GM21360 (cell line): ENCODE measurements at regions not wholly inside any gene's neighbourhood (a gene's known extent, or its start where the extent isn't known, plus 50 kb on each side); places are given as distances from the start of the nearest gene placed in this dataset.
"Not testable (repeated sequence)": the region's sequence is repeated elsewhere in the genome, so short reads cannot be mapped to it uniquely, and the experiment has no call there.

ENCODE experiments used
- ATAC-seq: cut with Tn5 transposase; IDR thresholded peaks from one replicate; pipeline ENCODE4 v1.9.1; 2021; ENCODE audit warnings: mild to moderate bottlenecking, moderate library complexity; ENCODE audit not compliant: unreplicated experiment

DNA sequence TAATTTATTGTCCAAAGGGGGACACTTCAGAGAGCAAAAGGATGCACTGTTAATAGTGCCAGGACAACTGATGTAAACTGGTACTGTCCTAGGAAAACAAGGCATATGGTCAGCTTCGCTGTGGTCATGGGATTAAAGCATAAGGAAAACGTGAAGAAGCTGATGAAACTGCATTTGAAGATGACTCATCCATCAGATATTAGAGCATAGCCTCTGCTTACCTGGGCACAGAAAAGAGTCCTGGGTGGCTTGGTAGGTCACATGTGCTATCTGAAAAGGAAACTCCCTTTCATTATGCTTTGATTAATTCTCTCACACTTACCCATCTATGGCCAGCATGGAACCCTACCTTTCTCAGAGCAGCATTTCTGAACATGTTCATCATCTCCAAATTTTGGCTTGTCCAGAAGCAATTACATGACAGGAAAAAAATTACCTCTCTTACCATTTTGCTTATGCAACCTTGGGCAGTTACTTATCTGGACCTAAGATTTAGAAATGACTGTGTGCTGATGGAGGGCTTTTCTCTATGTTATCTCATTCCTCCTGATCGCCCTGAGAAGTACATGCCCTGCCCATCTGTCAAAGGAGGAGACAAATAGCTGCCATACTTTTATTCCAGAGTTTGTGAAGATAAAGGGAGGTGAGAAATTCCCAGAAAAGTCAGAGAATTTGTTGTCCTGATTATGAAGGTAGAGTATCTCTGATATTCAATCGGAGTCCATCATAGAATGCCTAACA lies 275.3 kb upstream of the SLC14A2 start:
- no peak for ATAC-seq

DNA sequence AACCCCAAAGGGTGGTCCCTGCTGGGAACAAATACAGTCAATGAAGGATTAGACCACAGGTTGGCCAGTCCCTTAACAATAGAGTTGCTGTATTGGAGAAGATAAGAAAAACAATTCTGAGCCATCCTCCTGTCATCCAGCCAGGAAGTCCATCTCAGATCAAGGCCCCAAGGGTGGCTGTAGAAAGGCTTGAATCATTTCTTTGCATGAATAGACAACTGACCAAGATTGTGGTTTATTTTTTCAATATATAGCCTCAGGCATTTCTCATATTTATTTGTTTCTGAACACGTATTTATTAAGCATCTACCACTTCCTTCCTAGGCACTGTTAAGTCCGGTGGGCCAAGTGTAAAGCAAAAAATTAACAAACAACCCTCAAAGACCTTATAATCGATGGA lies 274.4 kb upstream of the SLC14A2 start:
- no peak for ATAC-seq

DNA sequence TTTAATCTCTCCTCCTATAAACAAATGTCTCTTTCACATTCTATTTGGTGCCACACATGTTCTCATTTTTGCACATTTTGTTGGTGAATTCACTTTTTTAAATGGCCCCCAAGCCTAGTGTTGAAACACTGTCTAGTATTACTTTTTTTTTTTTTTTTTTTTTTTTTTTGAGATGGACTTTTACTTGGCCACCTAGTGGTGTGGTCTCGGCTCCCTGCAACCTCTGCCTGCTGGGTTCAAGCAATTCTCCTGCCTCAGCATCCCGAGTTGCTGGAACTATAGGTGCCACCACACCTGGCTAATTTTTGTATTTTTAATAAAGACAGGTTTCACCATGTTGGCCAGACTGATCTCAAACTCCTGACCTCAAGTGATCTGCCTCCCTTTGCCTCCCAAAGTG lies 273.8 kb upstream of the SLC14A2 start:
- ATAC-seq, result no peak

DNA sequence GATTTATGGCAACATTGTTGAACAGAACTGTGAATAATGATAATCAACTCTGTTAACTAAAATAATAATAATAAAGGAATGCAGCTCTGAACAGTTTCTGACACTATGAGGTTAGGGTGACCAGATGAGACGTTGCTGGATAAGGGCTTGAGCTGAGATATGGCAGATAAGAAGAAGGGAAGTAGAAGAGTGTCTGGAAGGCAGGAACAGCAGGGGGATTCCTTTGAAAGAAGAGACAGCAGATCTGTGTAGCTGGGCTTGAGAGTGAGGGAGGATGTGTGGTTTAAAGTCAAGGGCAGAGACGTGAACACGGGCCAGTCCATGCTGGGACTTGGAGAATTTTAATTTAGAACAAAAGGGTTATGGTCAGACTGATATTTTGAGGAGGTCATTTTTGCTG lies 273.1 kb upstream of the SLC14A2 start:
- ATAC-seq, result no peak

DNA sequence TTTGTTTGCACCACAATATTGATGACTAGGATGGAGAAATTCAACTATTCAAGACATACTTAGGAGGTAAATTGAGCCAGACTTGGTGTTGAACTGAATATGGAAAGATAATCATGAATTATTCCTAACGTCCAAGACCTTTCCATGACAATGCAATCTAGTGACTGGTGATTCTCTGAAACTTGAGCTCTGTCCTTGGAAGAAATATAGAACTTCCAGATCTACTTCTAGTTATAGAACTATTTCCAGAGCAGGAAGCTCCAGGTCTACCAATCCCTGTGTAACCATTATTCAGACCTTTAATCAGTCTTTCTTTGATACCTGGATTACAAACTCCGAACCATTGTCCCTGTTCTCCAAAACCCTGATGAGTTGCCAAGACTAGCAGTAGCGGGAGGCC lies 272.6 kb upstream of the SLC14A2 start:
- no peak for ATAC-seq

DNA sequence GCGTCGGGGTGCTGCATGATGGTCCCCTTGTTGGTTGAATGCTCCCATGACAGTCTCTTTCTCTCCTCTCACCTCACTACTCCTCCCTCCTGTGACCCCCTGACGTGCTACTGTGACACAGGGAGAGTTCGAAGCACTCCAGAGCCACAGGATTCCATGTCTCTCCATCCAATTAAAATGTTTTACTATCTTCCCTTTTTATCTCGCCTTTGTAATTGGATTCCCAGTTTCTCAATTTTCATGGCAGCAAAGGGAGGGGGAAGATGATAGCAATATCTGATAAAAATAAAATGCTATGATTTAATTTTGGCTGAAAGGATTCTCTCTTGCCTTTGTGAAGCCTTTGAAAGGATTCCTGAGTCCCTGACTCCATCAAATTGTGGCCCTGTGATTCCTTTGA lies 271.9 kb upstream of the SLC14A2 start:
- no peak for ATAC-seq

DNA sequence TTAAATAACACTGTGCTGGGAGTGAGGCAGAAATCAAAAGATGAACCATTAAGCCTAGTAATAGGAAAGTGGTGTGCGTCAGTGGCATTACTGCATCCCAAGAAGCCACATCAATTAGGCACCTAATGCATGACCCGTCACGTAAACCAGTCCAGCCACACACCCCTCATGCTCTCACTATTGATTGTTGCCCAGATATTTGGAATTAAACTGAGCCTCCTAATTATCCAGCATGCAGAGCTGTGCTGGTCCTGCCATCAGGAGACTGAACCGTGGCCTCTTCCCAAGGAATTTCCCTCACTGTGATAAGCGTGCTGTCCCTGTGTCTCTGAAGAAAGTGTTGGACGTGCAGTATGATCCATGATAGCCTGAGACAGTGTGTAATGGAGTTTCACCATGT lies 270.6 kb upstream of the SLC14A2 start:
- not testable (repeated sequence) for ATAC-seq

DNA sequence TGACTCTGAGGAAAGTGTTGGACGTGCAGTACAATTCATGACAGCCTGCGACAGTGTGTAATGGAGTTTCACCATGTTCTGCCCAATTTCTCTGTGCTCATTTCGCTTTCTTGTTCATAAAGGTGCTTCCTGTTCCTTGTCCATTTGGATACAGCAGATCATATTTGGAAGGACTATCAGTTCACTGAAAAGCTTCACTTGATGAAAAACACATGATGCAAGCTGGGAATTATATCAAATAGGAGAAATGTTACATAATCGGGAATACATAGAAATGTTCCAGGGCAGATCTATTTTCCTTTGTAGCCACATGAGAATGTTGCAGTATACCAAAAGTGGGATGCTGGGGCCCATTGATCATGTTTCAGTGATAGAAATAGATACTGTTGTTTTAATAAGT lies 266.3 kb upstream of the SLC14A2 start:
- no peak for ATAC-seq

DNA sequence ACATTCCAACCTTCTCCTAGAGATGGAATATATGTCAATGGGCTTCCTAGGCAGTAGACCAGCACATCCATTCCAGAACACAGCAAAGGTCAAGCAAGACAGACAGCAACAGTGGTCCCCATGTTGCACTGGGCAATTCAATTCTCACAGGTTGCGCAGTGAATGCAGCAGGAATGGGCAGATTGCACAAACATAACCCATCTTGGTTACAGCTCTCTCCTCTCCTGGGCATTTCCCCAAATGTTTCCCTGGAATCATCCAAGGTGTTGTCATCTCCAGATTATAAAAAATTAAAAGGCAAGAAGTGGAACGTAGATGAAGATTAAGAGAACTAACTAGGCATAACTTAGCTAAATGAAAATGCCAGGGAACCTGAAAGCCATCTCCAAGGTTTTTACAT lies 265.8 kb upstream of the SLC14A2 start:
- no peak for ATAC-seq

DNA sequence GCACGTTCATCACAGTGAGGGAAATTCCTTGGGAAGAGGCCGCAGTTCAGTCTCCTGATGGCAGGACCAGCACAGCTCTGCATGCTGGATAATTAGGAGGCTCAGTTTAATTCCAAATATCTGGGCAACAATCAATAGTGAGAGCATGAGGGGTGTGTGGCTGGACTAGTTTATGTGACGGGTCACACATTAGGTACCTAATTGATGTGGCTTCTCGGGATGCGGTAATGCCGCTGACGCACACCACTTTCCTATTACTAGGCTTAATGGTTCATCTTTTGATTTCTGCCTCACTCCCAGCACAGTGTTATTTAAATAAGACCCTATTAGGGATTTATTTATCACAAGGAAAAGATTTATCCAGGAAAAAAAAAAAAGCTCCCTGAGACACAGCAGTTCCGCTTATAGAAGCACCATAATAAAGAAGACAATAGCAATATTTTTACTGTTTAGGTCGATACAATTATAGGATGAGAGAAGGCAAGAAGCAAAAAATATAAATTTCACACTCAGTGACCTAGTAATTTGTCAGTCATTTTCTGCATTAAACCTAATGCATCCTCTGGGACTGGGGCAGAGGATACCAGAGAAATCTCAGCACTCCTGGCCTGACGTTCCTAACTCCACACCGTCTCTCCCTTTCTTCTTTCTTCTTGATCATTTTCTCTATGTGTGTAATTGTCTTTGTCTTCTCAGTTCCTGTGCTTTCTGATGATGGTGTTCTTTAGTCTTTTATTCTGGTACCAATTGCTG lies 264.7 kb upstream of the SLC14A2 start:
- no peak for ATAC-seq

DNA sequence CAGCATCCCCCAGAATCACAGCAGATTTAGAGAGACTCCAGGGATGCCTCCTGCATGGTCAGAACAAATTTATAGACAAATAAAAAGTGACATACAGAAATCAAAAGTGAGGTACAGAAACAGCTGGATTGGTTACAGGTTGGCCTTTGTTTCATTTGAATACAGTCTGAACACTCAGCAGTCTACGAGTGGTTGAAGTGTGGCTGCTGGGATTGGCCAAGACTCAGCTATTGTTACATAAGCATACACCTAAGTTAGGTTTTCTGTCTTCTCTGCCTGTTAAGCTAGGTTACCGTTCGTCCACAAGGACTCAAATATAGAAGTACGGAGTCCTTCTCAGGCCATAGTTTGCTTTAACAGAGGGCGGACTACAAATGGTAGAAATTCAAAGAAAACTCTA lies 262.4 kb upstream of the SLC14A2 start:
- ATAC-seq, result no peak

DNA sequence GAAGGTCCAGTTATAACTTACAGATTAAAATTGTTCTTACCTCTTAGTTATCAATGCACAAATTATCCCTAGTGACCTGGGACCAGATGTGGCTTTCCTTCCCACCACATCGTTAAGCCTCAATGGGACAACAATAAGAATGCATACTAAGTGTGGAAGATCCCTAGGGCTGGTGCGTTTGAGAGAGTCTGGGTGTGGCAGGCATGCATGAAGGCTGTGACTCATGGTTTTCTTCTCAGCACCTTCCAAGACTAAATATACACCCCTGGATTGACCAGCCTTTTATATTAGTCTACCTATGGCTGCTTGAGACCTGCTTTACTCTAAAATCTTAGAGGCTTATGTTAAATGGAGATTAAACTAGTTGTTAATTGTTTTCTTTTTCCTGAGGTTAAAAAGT lies 261.7 kb upstream of the SLC14A2 start:
- no peak for ATAC-seq

DNA sequence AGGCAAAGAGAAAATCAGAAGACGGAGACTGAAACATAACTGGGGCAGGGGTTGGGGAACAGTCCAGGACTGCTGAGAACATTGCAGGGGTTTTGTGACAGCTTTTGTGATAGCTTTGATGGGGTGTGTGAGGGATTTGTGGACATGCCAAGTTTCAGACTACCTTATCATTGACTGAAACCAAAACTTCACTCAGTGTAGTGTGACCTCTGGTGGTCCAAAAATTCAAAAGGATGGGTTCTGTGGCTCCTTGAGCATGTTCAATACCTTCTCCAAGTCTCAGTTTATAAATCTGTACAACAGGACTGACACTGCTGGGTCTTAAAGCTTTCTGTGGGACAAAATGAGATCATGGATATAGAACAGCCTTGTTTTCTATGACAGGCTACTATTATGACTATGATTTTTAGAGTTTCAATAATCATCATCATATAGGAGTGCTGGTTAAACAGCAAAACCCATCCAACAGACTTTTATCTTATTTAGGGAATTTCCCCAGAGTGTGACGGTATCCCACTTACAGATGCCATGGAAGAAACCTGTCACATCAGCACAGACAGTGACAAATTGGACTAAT lies 259.2 kb upstream of the SLC14A2 start:
- no peak for ATAC-seq

DNA sequence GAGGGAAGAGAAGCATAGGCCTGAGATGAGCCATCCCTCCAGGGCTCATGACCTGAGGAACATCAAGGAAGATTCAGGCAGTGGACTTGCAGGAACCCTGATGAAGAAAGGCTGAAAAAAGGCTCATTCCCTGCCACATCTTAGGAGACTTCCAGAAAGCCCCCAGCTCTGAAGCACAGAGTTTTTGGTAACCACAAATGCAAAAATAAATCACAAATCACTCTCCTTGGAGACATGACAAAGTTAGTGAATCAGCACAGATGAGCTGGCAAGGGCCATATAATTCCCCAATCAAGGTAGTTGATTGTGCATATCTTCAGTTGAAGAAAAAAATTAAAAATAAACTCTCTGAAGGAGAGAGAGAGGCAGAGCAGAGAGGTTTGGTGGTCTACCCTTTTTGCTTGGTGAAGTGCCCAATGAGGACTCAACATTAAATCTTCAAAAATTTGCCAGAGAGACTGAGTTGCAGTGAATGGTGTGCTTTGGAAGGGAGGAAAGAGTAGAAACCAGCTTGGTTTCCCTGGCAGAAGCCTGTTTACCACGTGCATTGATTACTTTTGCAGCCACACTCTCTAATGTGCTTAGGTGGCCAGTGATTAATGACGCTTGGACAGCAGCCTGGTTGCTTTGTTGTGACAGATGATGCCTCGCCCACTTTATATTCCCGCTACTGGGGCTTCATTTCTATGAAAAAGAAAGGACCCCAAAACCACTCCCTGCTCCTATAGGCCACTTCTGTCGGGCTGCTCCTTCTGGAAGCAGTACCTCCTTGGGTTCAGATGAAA lies 257.4 kb upstream of the SLC14A2 start:
- no peak for ATAC-seq

DNA sequence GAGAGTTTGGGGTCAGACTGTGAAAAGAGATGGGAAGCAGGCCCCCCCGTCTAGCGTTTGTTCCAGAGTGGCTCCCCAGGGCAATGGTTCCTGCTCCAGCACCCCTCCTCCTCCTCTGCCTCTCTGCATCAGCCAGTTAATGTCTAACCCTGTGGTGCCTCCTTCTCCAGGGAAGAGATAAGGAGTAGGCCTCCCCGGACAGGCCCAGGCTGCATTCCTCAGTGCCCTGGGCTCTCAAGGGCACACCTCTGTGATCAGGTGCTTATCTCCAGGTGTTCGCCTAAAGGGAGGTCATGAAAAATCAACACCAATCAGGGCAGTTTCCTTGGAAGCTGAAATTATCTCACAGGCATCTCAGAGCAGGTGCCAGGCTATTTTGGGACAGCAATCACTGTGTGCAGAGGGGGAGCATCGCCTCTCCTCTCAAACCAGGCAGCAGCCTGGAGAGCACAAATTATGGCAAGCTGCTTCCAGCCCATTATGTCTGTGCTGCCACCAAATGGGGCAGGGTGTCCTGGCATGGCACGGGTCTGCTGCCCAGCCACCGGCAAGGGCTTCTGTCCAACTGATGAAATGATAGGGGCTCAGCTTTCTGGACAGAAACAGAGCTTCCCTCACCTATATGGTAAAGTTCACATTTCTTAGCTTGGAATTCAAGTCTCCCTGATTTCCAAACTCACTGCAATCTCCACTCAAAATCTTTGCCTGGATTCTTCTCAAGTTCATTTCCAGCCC lies 255.8 kb upstream of the SLC14A2 start:
- no peak for ATAC-seq

DNA sequence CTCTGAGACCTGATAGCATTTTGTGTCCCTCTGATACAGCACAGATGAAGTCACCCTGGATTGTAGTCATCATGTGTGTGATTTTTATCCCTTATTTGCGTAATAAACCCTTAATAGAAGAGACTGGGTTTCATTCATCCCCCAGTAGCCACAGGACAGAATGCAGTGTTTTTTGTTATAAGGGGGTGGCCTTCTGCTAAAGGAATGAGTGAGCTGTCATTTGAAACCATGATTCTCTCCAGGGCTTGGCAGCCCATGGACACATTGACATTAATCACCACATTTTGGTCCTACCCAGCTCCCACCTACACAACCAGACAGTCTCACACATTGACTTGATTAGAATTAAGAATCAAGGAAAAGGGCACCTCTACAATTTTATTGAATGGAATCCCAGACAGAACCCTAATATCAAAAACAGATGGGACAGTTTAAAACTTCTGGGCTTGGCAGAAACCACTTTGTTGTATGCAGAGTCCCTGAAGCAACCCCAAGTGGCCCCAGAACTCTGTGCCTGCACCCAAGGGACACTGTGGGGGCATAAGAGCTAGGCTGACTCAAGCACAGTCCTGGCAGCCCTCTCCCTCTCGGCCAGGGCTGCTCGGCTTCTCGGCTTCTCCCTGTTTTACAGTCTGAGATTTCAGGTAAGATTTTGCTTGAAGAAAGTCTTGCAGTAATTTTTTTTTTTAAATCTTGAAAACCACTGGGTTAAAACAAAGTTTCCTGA lies 254.0 kb upstream of the SLC14A2 start:
- no peak for ATAC-seq

DNA sequence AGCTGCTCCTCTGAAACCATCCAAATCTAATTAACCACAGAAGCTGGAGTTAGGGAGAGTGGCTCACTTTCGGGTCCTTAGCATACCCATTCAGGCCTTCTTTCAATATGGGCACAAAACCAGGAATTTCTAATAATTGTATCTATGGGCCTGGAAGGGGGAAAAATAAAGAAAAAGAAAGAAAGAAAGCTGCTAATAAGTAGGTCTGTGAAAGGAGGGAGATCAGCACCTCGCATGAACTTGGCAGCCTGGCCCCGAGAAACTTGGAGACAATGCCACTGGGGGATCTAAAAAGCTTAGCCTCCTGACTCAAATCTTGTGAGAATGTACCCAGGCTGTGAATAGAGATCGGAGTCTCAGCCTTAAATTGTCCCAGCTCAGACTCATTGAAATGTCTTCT lies 252.1 kb upstream of the SLC14A2 start:
- ATAC-seq, result no peak

DNA sequence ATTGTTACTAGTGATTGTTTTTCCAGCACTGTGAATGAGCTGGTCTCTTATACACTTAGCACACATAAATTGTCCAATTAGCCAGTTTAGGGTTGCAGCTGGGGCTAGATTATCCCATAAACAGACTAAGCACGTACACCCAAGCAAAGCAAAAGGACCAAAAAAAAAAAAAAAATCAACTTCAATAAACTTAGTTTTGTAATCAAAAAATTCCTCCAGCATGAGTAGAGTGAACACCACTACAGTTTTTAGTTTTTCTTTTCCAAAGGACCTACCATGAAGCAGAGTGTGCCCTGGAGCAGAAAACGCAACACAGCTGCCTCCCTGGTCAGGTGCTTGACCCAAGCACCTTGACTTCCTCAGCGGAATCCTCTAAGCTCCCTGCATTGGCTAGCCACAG lies 249.4 kb upstream of the SLC14A2 start:
- ATAC-seq, result no peak

DNA sequence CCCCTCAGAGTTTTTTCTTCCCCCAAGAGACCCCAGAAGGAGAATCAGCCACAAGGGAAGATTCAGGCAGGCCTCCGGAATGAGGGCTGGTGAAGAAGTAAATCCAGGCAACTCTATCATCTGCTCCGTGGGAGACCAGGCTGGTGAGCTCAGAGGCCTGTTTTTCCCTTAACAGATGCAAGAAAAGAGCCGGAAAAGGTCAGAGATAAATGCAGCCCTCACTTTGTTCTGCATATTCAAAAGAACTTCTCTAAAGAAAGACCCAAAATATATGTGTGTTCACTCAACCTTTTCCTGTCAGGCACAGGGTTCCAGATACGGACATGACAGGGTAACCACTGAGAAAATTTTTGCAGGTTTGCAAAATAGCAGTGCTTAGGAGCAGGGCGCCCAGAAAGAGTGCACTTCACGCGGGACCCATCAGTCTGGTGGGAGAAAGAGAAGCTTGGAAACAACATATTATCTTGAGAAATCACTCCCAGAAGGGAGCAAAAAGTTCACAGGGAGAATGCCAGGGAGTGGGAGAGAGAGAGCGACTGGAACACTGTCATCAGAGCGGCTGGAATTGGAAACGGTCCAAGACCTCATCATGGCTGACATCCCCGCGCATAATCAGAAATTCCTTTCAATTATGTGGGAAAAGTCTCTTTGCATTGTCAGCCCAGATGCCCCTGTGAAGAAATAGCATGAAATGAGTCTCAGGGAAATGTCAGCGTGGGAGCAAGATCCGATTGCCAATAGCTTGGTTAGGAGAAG lies 244.8 kb upstream of the SLC14A2 start:
- no peak for ATAC-seq
